Type B pancreatic cell (in vitro differentiated cells): ENCODE measurements at regions not wholly inside any gene's neighbourhood (a gene's known extent, or its start where the extent isn't known, plus 50 kb on each side); places are given as distances from the start of the nearest gene placed in this dataset.

Source experiments
- DNase-seq: peaks from one replicate; pipeline ENCODE4 v3.0.0; 2021; ENCODE audit warnings: mixed read lengths; ENCODE audit not compliant: unreplicated experiment; ENCODE audit errors: extremely low spot score
- H3K27ac Mint-ChIP-seq: 2 replicates; pipeline ENCODE4 v1.8.0; 2021; ENCODE audit warnings: mild to moderate bottlenecking, mixed read lengths
- H3K27me3 Mint-ChIP-seq: 2 replicates; pipeline ENCODE4 v1.8.0; 2021; ENCODE audit warnings: mixed read lengths
- H3K36me3 Mint-ChIP-seq: 2 replicates; pipeline ENCODE4 v1.8.0; 2021; ENCODE audit warnings: mixed read lengths
- H3K4me1 Mint-ChIP-seq: one replicate; pipeline ENCODE4 v1.8.0; 2021; ENCODE audit warnings: mixed read lengths; ENCODE audit not compliant: unreplicated experiment
- H3K4me3 Mint-ChIP-seq: 2 replicates; pipeline ENCODE4 v1.8.0; 2021; ENCODE audit warnings: mild to moderate bottlenecking, mixed read lengths
- H3K9me3 Mint-ChIP-seq: 2 replicates; pipeline ENCODE4 v1.8.0; 2021; ENCODE audit warnings: mixed read lengths
- TF ChIP-seq, protein P1 (sequence below): fragments of 200-600 bp; sonication (generic); conservative IDR thresholded peaks from 2 replicates; pipeline ENCODE4 v1.5.0; 2021; ENCODE audit warnings: antibody characterized with exemption, mild to moderate bottlenecking

DNA sequence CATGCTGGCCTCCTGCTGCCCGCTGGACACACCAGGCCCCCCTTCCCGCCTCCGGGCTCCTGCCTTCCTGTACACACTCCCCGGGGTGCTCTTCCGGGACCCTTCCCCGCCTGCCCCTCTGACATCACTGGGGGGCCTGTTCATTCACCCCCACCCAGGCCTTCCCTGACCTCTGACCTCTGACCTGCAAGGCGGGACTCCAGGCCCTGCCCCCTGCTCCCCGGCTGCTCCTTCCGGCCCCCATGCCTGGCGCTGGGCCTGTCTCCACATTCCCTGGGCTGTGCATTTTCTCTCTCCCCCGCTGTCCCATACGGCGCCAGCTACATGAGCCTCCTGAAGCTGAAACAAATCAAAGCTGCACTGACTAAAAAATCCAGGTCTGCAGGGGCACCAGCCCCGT lies 71.6 kb upstream of the GATA5 start:
- Mint-ChIP-seq H3K4me1 (peaks cover 7% of the 10 kb centered on the region), H3K27me3 (peaks cover 8% of the 10 kb centered on the region), H3K27ac (no peak overlapping the region), H3K36me3 (no peaks in the 10 kb centered on the region), H3K4me3 (no peak overlapping the region), H3K9me3 (no peaks in the 10 kb centered on the region)
- DNase-seq: no peak
- TF ChIP-seq, protein P1, sequence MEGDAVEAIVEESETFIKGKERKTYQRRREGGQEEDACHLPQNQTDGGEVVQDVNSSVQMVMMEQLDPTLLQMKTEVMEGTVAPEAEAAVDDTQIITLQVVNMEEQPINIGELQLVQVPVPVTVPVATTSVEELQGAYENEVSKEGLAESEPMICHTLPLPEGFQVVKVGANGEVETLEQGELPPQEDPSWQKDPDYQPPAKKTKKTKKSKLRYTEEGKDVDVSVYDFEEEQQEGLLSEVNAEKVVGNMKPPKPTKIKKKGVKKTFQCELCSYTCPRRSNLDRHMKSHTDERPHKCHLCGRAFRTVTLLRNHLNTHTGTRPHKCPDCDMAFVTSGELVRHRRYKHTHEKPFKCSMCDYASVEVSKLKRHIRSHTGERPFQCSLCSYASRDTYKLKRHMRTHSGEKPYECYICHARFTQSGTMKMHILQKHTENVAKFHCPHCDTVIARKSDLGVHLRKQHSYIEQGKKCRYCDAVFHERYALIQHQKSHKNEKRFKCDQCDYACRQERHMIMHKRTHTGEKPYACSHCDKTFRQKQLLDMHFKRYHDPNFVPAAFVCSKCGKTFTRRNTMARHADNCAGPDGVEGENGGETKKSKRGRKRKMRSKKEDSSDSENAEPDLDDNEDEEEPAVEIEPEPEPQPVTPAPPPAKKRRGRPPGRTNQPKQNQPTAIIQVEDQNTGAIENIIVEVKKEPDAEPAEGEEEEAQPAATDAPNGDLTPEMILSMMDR: no peak

DNA sequence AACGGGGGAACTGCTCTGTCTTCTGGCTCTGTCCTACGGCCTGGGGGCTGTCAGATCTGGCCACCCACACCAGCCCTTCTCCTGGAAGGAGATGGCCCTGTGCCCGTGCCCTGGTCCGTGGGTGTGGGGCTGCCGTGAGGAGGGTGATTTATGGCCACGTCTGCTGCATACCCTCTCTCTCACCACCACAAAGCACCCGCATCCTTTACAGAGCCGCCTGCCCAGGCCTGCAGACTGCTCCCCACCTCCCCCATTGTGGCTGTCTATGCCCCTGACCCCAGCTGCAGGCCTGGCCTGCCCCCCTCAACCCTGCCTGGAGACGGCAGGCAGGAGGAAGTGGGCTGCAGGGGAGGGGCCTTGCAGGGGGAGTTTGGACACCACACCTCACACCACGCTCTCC lies 72.7 kb upstream of the GATA5 start:
- no peak overlapping the region for H3K27ac Mint-ChIP-seq

DNA sequence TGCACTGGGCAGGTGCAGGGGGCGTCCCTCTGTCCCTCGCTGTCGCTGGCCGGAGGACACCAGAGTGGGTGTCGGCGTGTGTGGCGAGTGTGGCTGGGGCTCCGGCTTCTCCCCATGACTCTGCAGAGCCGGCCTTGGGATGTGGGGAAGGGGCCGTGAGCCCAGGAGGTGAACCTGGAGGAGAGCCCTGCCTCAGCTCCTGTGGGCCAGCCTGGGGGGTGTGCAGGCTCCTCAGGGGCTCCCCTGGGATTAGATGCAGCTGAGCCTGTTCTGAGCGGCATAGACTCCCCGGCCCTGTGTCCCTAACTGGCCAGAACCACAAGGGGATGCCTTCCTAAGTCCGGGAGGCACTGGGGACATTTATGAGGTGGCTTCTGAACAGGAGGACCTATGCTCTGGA lies 73.2 kb upstream of the GATA5 start:
- TF ChIP-seq, protein P1: no peak
- H3K4me3 Mint-ChIP-seq: no peak overlapping the region
- no peaks in the 10 kb centered on the region for H3K36me3 Mint-ChIP-seq
- H3K27me3 Mint-ChIP-seq: peaks cover 16% of the 10 kb centered on the region
- H3K27ac Mint-ChIP-seq: no peak overlapping the region
- peaks cover 8% of the 10 kb centered on the region for H3K4me1 Mint-ChIP-seq
- H3K9me3 Mint-ChIP-seq: no peaks in the 10 kb centered on the region
- DNase-seq: no peak

More for the DNA sequence above, 72.7 kb upstream of the GATA5 start:
- no peaks in the 10 kb centered on the region for H3K9me3 Mint-ChIP-seq
- DNase-seq: no peak
- TF ChIP-seq, protein P1: no peak
- no peak overlapping the region for H3K4me3 Mint-ChIP-seq
- peaks cover 12% of the 10 kb centered on the region for H3K27me3 Mint-ChIP-seq
- H3K4me1 Mint-ChIP-seq: peaks cover 12% of the 10 kb centered on the region
- H3K36me3 Mint-ChIP-seq: no peaks in the 10 kb centered on the region

DNA sequence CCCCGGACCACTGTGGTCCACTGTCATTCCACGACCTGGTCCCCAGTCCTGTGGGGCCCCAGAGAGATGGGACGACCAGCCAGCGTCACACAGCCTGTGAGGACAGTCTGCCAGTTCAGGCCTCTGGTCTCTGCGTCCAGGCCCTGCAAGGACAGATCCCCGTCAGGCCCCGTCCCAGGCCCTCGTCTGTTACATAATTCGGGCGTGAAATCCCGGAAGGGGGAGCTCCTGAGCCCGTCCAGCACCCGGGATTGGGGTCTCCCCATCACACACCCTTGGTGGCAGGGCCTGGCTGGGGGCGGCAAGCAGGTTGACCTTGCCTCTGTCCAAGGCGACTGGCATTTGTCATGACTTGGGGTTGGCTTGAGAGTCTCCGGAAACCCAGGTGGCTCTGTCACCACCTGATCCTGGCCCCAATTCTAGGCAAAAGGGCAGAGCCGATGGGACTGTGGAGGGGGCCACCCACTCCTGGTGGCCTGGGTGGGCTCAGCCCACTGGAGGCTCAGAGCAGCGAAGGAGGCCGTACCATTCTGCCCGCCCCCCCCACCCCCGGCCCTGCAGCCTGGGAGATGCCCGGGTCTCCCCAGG lies 73.8 kb upstream of the GATA5 start:
- Mint-ChIP-seq H3K27me3 (peaks cover 16% of the 10 kb centered on the region), H3K4me1 (peaks cover 8% of the 10 kb centered on the region)

DNA sequence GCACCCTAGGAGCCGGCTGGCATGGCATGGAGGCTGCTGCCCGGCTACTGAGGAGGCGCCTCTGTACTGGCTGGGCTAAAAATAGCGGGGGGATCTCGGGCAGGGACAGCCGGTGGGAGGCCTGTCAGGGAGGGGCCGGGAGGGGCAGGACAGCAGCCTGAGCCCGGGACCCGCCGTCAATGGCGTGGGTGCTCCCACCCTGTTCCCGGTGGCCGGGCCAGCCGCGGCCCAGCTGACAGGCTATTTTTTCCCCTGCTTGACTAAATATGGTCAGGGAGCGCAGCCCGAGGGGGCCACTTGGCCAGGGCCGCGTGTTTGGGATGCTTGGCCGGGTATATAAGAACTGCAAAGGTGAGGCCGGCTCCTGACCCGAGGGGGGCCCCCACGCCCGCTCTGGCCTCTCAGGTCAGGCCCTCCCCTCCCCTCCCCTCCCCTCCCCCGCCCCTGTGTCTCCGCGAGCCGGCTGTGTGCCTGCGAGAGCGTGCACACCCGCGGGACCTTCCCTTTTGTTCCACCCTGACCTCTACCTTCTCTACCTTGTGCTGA lies 74.4 kb upstream of the GATA5 start:
- H3K9me3 Mint-ChIP-seq: no peaks in the 10 kb centered on the region
- H3K4me1 Mint-ChIP-seq: peaks cover 8% of the 10 kb centered on the region
- TF ChIP-seq, protein P1: no peak
- H3K4me3 Mint-ChIP-seq: peak overlapping the region; percentile 81
- H3K27ac Mint-ChIP-seq: peak overlapping the region; percentile 34
- H3K27me3 Mint-ChIP-seq: peaks cover 16% of the 10 kb centered on the region
- no peak for DNase-seq
- no peaks in the 10 kb centered on the region for H3K36me3 Mint-ChIP-seq

More for the DNA sequence above, 73.8 kb upstream of the GATA5 start:
- H3K4me3 Mint-ChIP-seq: no peak overlapping the region
- no peak overlapping the region for H3K27ac Mint-ChIP-seq
- no peak for DNase-seq
- no peaks in the 10 kb centered on the region for H3K9me3 Mint-ChIP-seq
- no peaks in the 10 kb centered on the region for H3K36me3 Mint-ChIP-seq
- TF ChIP-seq, protein P1: no peak
